Mesothelial cell of epicardium (in vitro differentiated cells): ENCODE measurements at regions not wholly inside any gene's neighbourhood (a gene's known extent, or its start where the extent isn't known, plus 50 kb on each side); places are given as distances from the start of the nearest gene placed in this dataset.

Source experiments
- DNase-seq, 2 experiments: peaks; one replicate each; pipeline ENCODE4 v3.0.0; 2021; ENCODE audit warnings: low spot score in 2 of 2; ENCODE audit not compliant: unreplicated experiment in 2 of 2
- H3K27ac Mint-ChIP-seq: 2 replicates; pipeline ENCODE4 v1.8.0; 2021; ENCODE audit warnings: mixed read lengths
- H3K27me3 Mint-ChIP-seq: 2 replicates; pipeline ENCODE4 v1.8.0; 2021; ENCODE audit warnings: low read depth, mixed read lengths
- H3K36me3 Mint-ChIP-seq: 2 replicates; pipeline ENCODE4 v1.8.0; 2021; ENCODE audit warnings: mixed read lengths
- H3K4me1 Mint-ChIP-seq: 2 replicates; pipeline ENCODE4 v1.8.0; 2021; ENCODE audit warnings: mixed read lengths
- H3K4me3 Mint-ChIP-seq: 2 replicates; pipeline ENCODE4 v1.8.0; 2021; ENCODE audit warnings: mild to moderate bottlenecking, moderate library complexity, mixed read lengths
- H3K9me3 Mint-ChIP-seq: 2 replicates; pipeline ENCODE4 v1.8.0; 2021; ENCODE audit warnings: mixed read lengths
- TF ChIP-seq, protein P1 (sequence below): fragments of 200-600 bp; sonication (generic); IDR thresholded peaks from one replicate; pipeline ENCODE4 v1.5.0; 2021; ENCODE audit warnings: antibody characterized with exemption; ENCODE audit not compliant: unreplicated experiment

DNA sequence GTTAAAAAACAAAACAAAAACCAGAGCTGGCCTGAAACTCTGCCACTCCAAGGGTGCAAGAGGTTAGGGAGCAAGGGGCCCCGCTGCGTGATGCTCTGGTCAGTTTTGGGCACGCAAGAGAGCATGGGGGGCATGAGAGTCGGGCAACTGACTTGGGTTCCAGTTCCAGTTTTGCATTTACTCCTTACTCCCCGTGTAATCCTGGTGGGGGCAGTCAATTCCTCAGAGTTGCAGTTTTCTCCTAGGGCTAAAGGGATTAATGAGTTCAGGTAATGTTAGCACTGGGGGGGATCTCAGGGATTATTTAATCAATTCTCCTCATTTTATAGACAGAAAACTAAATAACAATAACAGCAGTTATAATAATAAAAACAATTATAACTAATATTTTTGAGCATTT lies 72.9 kb upstream of the PMFBP1 start:
- H3K27me3 Mint-ChIP-seq: no peaks in the 10 kb centered on the region
- no peaks in the 10 kb centered on the region for H3K36me3 Mint-ChIP-seq
- H3K4me3 Mint-ChIP-seq: no peak overlapping the region
- DNase-seq: no peak
- no peak overlapping the region for H3K27ac Mint-ChIP-seq
- no peaks in the 10 kb centered on the region for H3K4me1 Mint-ChIP-seq
- no peaks in the 10 kb centered on the region for H3K9me3 Mint-ChIP-seq
- TF ChIP-seq, protein P1, sequence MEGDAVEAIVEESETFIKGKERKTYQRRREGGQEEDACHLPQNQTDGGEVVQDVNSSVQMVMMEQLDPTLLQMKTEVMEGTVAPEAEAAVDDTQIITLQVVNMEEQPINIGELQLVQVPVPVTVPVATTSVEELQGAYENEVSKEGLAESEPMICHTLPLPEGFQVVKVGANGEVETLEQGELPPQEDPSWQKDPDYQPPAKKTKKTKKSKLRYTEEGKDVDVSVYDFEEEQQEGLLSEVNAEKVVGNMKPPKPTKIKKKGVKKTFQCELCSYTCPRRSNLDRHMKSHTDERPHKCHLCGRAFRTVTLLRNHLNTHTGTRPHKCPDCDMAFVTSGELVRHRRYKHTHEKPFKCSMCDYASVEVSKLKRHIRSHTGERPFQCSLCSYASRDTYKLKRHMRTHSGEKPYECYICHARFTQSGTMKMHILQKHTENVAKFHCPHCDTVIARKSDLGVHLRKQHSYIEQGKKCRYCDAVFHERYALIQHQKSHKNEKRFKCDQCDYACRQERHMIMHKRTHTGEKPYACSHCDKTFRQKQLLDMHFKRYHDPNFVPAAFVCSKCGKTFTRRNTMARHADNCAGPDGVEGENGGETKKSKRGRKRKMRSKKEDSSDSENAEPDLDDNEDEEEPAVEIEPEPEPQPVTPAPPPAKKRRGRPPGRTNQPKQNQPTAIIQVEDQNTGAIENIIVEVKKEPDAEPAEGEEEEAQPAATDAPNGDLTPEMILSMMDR: no peak

DNA sequence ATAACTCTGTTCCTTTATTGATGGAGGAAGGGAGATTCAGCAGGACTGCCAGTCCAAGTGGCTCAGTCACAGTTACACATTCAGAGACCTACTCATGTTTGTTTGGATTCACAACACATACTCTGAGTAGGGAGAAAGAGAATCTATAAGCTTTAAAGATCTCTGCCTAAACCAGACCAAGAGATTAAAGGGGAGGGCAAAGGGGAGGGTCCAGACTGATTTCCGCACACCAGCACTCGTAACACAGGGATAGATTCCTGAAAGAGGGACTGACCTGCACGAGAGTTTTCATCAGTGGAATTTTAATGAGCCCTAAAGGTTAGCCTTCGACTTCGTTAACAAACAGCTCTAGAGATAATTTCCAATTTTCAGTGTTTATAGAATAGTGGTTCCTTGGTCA lies 71.7 kb upstream of the PMFBP1 start:
- Mint-ChIP-seq H3K27me3 (no peaks in the 10 kb centered on the region), H3K27ac (no peak overlapping the region), H3K4me3 (no peak overlapping the region), H3K4me1 (no peaks in the 10 kb centered on the region), H3K36me3 (no peaks in the 10 kb centered on the region), H3K9me3 (no peaks in the 10 kb centered on the region)
- TF ChIP-seq, protein P1: no peak
- DNase-seq: no peak

DNA sequence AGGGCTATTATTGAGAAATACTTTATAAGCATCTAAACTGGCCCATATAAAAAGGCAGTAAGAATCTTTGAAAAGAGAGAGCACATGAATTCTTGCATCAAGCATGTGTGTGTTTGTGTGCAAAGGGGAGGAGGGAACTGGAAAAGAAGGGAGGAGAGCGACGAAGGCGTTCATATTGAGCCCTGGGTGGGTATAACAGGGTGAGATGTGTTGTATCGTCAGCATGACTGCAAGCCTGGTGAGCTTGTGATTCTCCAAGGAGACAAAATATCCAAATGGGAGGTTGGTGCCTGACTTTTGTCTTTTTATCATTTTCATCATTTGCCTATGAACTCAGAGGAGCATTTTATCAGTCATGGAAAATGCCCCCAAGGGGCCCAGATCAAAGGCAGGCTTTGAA lies 70.8 kb upstream of the PMFBP1 start:
- Mint-ChIP-seq H3K4me1 (no peaks in the 10 kb centered on the region), H3K27ac (no peak overlapping the region), H3K27me3 (no peaks in the 10 kb centered on the region), H3K36me3 (no peaks in the 10 kb centered on the region), H3K4me3 (no peak overlapping the region), H3K9me3 (peaks cover 7% of the 10 kb centered on the region)
- DNase-seq: no peak
- TF ChIP-seq, protein P1: no peak

GRCh38 chr16:72241930-72242329 lies 70.0 kb upstream of the PMFBP1 start:
- Mint-ChIP-seq H3K9me3 (peaks cover 9% of the 10 kb centered on the region), H3K4me3 (no peak overlapping the region), H3K36me3 (no peaks in the 10 kb centered on the region), H3K27me3 (no peaks in the 10 kb centered on the region), H3K27ac (no peak overlapping the region), H3K4me1 (no peaks in the 10 kb centered on the region)
- TF ChIP-seq, protein P1: peak; percentile 52
- DNase-seq: no peak

DNA sequence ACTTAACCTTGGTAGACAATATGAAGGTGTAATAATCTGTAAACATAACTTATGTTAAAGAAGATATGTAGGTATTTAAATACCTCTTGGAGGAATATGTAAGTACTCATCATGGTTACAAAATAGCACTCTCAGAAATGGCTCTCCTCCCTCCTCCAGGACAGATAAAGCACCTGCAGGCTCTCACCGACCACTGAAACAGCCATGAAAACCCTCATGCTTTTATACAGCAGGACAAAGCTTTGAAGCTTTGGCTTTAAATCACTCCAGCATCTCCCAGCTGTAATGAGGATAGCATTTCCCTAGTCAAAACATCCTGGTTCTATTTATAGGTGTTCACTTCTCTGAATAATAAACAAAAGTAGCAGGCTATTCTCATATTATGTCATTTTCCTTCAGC lies 69.1 kb upstream of the PMFBP1 start:
- Mint-ChIP-seq H3K4me1 (no peaks in the 10 kb centered on the region), H3K4me3 (no peak overlapping the region), H3K27me3 (no peaks in the 10 kb centered on the region), H3K9me3 (peaks cover 9% of the 10 kb centered on the region), H3K27ac (no peak overlapping the region), H3K36me3 (no peaks in the 10 kb centered on the region)
- DNase-seq: no peak
- TF ChIP-seq, protein P1: no peak

DNA sequence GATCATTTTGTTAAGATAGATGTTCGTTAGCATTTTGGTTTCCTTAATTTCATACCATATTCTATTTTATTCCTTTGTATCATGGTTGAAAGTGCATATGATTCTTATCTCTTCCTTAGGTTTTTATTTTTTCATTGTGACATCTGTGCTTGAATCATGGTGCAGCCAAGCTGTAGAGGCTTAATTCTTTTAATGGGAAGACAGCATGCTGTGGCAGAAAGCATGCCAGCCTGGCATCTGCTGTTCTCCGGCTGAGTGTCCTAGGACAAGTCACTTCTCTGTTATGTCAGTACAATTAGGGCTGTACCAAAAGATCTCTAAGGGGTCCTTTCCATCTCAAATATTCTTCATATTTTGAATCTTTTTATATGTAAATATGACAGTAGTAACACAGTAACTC lies 68.5 kb upstream of the PMFBP1 start:
- H3K4me3 Mint-ChIP-seq: no peak overlapping the region
- no peak overlapping the region for H3K27ac Mint-ChIP-seq
- H3K27me3 Mint-ChIP-seq: no peaks in the 10 kb centered on the region
- H3K9me3 Mint-ChIP-seq: peaks cover 9% of the 10 kb centered on the region
- no peaks in the 10 kb centered on the region for H3K4me1 Mint-ChIP-seq
- no peak for DNase-seq
- no peaks in the 10 kb centered on the region for H3K36me3 Mint-ChIP-seq
- TF ChIP-seq, protein P1: no peak
